ENCODE measurements at regions not wholly inside any gene's neighbourhood (a gene's known extent, or its start where the extent isn't known, plus 50 kb on each side); places are given as distances from the start of the nearest gene placed in this dataset.

DNA sequence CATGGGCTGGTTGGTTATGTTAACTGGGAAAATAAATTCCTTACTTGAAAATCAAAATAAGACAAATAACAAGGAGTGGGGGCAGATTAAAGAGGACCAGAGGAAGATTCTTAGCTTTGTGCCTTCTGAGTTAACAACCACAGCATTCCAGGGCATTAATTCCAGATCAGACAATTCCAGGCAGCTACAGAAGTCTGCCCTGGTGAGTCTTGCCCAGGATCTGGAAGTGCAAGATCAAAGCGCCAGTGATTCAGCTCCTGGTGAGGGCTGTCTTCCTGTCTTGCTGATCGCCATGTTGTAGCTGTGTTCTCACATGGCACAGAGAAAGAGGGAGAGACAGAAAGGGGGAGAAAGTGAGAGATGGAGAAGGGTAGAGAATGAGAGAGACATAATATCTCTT lies 65.6 kb downstream of the ANXA2R start:
- TF ChIP-seq, protein P1, sequence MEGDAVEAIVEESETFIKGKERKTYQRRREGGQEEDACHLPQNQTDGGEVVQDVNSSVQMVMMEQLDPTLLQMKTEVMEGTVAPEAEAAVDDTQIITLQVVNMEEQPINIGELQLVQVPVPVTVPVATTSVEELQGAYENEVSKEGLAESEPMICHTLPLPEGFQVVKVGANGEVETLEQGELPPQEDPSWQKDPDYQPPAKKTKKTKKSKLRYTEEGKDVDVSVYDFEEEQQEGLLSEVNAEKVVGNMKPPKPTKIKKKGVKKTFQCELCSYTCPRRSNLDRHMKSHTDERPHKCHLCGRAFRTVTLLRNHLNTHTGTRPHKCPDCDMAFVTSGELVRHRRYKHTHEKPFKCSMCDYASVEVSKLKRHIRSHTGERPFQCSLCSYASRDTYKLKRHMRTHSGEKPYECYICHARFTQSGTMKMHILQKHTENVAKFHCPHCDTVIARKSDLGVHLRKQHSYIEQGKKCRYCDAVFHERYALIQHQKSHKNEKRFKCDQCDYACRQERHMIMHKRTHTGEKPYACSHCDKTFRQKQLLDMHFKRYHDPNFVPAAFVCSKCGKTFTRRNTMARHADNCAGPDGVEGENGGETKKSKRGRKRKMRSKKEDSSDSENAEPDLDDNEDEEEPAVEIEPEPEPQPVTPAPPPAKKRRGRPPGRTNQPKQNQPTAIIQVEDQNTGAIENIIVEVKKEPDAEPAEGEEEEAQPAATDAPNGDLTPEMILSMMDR (IDR thresholded peaks at IDR 0.05) = no peak
- TF ChIP-seq ZFX (IDR thresholded peaks at IDR 0.05; ENCODE audit: borderline replicate concordance) = no peak

Measured in 22Rv1 (cell line).